Thyroid gland (tissue), 4 donors: ENCODE measurements at regions not wholly inside any gene's neighbourhood (a gene's known extent, or its start where the extent isn't known, plus 50 kb on each side); places are given as distances from the start of the nearest gene placed in this dataset.

Source experiments
- POLR2A ChIP-seq, 2 donors: fragments of 450-650 bp; IDR thresholded peaks; one replicate each; pipeline ENCODE4 v1.6.1; 2017; ENCODE audit warnings: antibody characterized with exemption in 2 of 2, mild to moderate bottlenecking in 2 of 2, moderate library complexity in 1 of 2
- TF ChIP-seq, protein P1 (sequence below), 6 experiments: fragments of 200-600 bp in 3 of 6; fragments of 450-650 bp in 3 of 6; sonication (generic) in 3 of 6; IDR thresholded peaks; one replicate each; pipeline ENCODE4 v1.5.1; 2016 to 2019; ENCODE audit warnings: antibody characterized with exemption in 6 of 6, mild to moderate bottlenecking in 2 of 6, inconsistent platforms in 1 of 6, moderate library complexity in 1 of 6

DNA sequence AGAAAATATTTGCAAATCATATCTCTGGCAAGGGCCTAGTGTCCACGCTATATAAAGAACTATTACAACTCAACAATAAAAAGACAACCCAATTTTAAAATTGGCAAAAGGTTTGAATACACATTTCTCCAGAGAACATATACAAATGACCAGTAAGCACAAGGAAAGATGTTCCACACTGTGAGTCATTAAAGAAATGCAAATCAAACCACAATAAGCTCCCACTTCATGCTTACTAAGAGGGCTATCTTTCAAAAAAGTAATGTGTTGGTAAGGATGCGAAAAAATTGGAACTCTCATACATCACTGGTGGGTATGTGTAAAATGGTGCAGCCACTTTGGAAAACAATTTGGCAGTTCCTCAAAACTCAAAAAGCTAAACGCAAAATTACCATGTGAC lies 884.0 kb upstream of the INTU start:
- TF ChIP-seq, protein P1, sequence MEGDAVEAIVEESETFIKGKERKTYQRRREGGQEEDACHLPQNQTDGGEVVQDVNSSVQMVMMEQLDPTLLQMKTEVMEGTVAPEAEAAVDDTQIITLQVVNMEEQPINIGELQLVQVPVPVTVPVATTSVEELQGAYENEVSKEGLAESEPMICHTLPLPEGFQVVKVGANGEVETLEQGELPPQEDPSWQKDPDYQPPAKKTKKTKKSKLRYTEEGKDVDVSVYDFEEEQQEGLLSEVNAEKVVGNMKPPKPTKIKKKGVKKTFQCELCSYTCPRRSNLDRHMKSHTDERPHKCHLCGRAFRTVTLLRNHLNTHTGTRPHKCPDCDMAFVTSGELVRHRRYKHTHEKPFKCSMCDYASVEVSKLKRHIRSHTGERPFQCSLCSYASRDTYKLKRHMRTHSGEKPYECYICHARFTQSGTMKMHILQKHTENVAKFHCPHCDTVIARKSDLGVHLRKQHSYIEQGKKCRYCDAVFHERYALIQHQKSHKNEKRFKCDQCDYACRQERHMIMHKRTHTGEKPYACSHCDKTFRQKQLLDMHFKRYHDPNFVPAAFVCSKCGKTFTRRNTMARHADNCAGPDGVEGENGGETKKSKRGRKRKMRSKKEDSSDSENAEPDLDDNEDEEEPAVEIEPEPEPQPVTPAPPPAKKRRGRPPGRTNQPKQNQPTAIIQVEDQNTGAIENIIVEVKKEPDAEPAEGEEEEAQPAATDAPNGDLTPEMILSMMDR (IDR thresholded peaks at IDR 0.05): no peak
- no peak for TF ChIP-seq POLR2A (IDR thresholded peaks at IDR 0.05)
